OCI-LY1 (cell line): ENCODE measurements at regions not wholly inside any gene's neighbourhood (a gene's known extent, or its start where the extent isn't known, plus 50 kb on each side); places are given as distances from the start of the nearest gene placed in this dataset.

Experiments
- EZH2 ChIP-seq: fragments of 200-600 bp; sonication (generic), shearing (Covaris generic); IDR thresholded peaks from 2 replicates; pipeline ENCODE4 v1.8.0; 2017; ENCODE audit warnings: borderline replicate concordance, mixed run types, mild to moderate bottlenecking, antibody characterized with exemption, low read length, moderate library complexity, mixed read lengths
- TF ChIP-seq, protein P1 (sequence below): fragments of 200-600 bp; sonication (generic), shearing (Covaris generic); IDR thresholded peaks from 2 replicates; pipeline ENCODE4 v1.5.1; 2017; ENCODE audit warnings: mild to moderate bottlenecking, antibody characterized with exemption, low read length, moderate library complexity, mixed read lengths

DNA sequence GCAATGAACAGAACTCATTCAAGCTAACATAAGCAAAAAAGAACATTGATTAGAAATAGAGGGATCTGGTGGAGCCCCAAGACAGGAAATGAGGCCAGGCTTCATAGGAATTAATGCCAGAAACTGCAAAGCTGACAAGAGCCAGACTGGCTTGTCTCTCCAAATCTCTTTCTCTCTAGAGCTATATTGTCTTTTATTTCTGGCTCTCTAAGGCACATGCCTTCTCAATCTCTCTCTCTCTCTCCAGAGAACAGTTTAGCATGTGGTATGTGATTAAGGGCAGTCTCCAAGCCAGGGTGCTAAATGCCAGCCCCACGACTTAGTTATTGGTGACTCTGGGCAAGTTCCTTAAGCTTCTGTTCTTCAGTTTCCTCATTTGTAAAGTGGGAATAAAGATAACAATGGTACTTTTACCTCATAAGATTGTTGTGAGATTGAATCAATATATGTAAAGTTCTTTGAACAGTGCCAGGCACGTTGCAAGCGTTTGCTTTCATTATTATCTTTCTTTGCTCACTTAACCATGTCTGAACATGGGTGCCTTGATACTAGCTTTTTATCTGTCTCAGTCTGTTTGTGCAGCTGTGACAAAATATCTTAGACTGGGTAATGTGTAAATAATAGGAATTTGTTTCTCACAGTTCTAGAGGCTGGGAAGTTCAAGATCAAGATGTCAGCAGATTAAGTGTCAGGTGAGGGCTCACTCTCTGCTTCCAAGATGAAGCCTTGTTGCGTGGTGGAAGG, 123.2 kb downstream of the BDH1 start:
- TF ChIP-seq EZH2: no peak
- TF ChIP-seq, protein P1, sequence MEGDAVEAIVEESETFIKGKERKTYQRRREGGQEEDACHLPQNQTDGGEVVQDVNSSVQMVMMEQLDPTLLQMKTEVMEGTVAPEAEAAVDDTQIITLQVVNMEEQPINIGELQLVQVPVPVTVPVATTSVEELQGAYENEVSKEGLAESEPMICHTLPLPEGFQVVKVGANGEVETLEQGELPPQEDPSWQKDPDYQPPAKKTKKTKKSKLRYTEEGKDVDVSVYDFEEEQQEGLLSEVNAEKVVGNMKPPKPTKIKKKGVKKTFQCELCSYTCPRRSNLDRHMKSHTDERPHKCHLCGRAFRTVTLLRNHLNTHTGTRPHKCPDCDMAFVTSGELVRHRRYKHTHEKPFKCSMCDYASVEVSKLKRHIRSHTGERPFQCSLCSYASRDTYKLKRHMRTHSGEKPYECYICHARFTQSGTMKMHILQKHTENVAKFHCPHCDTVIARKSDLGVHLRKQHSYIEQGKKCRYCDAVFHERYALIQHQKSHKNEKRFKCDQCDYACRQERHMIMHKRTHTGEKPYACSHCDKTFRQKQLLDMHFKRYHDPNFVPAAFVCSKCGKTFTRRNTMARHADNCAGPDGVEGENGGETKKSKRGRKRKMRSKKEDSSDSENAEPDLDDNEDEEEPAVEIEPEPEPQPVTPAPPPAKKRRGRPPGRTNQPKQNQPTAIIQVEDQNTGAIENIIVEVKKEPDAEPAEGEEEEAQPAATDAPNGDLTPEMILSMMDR: no peak
